ENCODE measurements at regions not wholly inside any gene's neighbourhood (a gene's known extent, or its start where the extent isn't known, plus 50 kb on each side); places are given as distances from the start of the nearest gene placed in this dataset.

- TF ChIP-seq GATA3 (IDR thresholded peaks at IDR 0.05; ENCODE audit: low read depth, low read length) (no peak), GATA2 (IDR thresholded peaks at IDR 0.05; ENCODE audit: low read depth, low read length) (no peak)
Measured at GRCh38 chr4:28879900-28880299, 1840.3 kb upstream of the PCDH7 start.

- TF ChIP-seq GATA3 (IDR thresholded peaks at IDR 0.05; ENCODE audit: low read depth, low read length): no peak
- no peak for TF ChIP-seq GATA2 (IDR thresholded peaks at IDR 0.05; ENCODE audit: low read depth, low read length)
Measured at GRCh38 chr4:28883211-28883610, 1837.0 kb upstream of the PCDH7 start.

- no peak for TF ChIP-seq GATA3 (IDR thresholded peaks at IDR 0.05; ENCODE audit: low read depth, low read length)
- TF ChIP-seq GATA2 (IDR thresholded peaks at IDR 0.05; ENCODE audit: low read depth, low read length): no peak
Measured at GRCh38 chr4:28886934-28887333, 1833.2 kb upstream of the PCDH7 start.

- TF ChIP-seq GATA3 (IDR thresholded peaks at IDR 0.05; ENCODE audit: low read depth, low read length): no peak
- no peak for TF ChIP-seq GATA2 (IDR thresholded peaks at IDR 0.05; ENCODE audit: low read depth, low read length)
Measured at GRCh38 chr4:28890949-28891775, 1829.0 kb upstream of the PCDH7 start.

- no peak for TF ChIP-seq GATA2 (IDR thresholded peaks at IDR 0.05; ENCODE audit: low read depth, low read length)
- TF ChIP-seq GATA3 (IDR thresholded peaks at IDR 0.05; ENCODE audit: low read depth, low read length): no peak
Measured at GRCh38 chr4:28913466-28913865, 1806.7 kb upstream of the PCDH7 start.

- TF ChIP-seq GATA3 (IDR thresholded peaks at IDR 0.05; ENCODE audit: low read depth, low read length) (no peak), GATA2 (IDR thresholded peaks at IDR 0.05; ENCODE audit: low read depth, low read length) (no peak)
Measured at GRCh38 chr4:28916585-28916984, 1803.6 kb upstream of the PCDH7 start.

- no peak for TF ChIP-seq GATA3 (IDR thresholded peaks at IDR 0.05; ENCODE audit: low read depth, low read length)
- no peak for TF ChIP-seq GATA2 (IDR thresholded peaks at IDR 0.05; ENCODE audit: low read depth, low read length)
Measured at GRCh38 chr4:28918871-28919270, 1801.3 kb upstream of the PCDH7 start.

- no peak for TF ChIP-seq GATA3 (IDR thresholded peaks at IDR 0.05; ENCODE audit: low read depth, low read length)
- TF ChIP-seq GATA2 (IDR thresholded peaks at IDR 0.05; ENCODE audit: low read depth, low read length): no peak
Measured at GRCh38 chr4:28921886-28922285, 1798.3 kb upstream of the PCDH7 start.

GRCh38 chr4:28926156-28926555, 1794.0 kb upstream of the PCDH7 start:
- TF ChIP-seq GATA2 (IDR thresholded peaks at IDR 0.05; ENCODE audit: low read depth, low read length): no peak
- no peak for TF ChIP-seq GATA3 (IDR thresholded peaks at IDR 0.05; ENCODE audit: low read depth, low read length)

- TF ChIP-seq GATA2 (IDR thresholded peaks at IDR 0.05; ENCODE audit: low read depth, low read length) (no peak), GATA3 (IDR thresholded peaks at IDR 0.05; ENCODE audit: low read depth, low read length) (no peak)
Measured at GRCh38 chr4:28942631-28943030, 1777.5 kb upstream of the PCDH7 start.

GRCh38 chr4:28947374-28947773, 1772.8 kb upstream of the PCDH7 start:
- TF ChIP-seq GATA3 (IDR thresholded peaks at IDR 0.05; ENCODE audit: low read depth, low read length) (no peak), GATA2 (IDR thresholded peaks at IDR 0.05; ENCODE audit: low read depth, low read length) (no peak)

- TF ChIP-seq GATA3 (IDR thresholded peaks at IDR 0.05; ENCODE audit: low read depth, low read length) (no peak), GATA2 (IDR thresholded peaks at IDR 0.05; ENCODE audit: low read depth, low read length) (no peak)
Measured at GRCh38 chr4:28948501-28948900, 1771.7 kb upstream of the PCDH7 start.

- TF ChIP-seq GATA3 (IDR thresholded peaks at IDR 0.05; ENCODE audit: low read depth, low read length): no peak
- TF ChIP-seq GATA2 (IDR thresholded peaks at IDR 0.05; ENCODE audit: low read depth, low read length): no peak
Measured at GRCh38 chr4:28966982-28967381, 1753.2 kb upstream of the PCDH7 start.

GRCh38 chr4:28973587-28974350, 1746.4 kb upstream of the PCDH7 start:
- no peak for TF ChIP-seq GATA3 (IDR thresholded peaks at IDR 0.05; ENCODE audit: low read depth, low read length)
- no peak for TF ChIP-seq GATA2 (IDR thresholded peaks at IDR 0.05; ENCODE audit: low read depth, low read length)

- TF ChIP-seq GATA3 (IDR thresholded peaks at IDR 0.05; ENCODE audit: low read depth, low read length) (no peak), GATA2 (IDR thresholded peaks at IDR 0.05; ENCODE audit: low read depth, low read length) (no peak)
Measured at GRCh38 chr4:28976369-28976768, 1743.8 kb upstream of the PCDH7 start.

All from SH-SY5Y (cell line).